NCI-H2227 treated with DMSO at 0.1 percent for 48 hours (cell line): ENCODE measurements at regions not wholly inside any gene's neighbourhood (a gene's known extent, or its start where the extent isn't known, plus 50 kb on each side); places are given as distances from the start of the nearest gene placed in this dataset.

ENCODE experiments used
- DNase-seq: peaks from one replicate; lab custom pipeline; 2025; lab: John Stamatoyannopoulos, UW

- no peak for DNase-seq
These were observed 270.2 kb downstream of the TMEM167A start for GRCh38 chr5:82807021-82807420.

DNA sequence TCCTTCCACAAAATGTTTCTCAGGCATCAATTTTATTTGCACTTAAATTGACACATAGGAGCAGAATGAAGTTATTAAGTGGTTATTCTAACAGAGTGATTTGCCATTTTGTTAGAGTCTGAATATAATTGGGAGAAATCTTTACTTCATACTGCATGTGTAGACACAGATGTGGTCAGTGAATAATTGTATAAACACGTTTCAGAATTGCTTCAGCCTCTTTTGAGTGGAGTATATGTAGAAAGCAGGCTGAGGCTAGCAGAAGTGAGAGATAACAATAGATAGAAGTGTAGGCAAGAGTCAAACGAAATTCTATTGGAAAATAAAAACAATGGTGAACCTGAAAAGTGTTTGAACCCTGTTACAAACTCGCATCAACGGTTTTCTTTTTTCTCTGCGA lies 270.7 kb downstream of the TMEM167A start:
- no peak for DNase-seq

- no peak for DNase-seq
These were observed 273.0 kb downstream of the TMEM167A start for GRCh38 chr5:82804155-82804690.

DNA sequence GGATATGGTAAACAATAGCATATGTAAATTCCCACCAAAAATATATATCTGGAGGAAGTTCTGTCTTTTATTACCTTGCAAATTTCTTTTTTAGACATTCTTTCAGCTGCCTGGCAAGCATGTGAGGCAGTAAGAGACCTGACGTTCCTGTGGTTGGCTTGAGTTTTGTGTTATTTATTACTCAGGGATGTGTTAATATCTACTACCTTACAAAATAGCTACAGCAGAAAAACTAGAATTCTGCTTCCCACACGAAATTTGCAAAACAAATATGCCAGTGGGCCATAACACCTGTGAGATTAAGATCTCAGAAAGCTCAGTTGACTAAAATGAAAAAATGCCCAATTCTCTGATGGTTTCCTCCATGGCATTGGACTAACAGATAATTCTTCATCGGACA lies 274.2 kb downstream of the TMEM167A start:
- DNase-seq = no peak

GRCh38 chr5:82800826-82801225 lies 276.4 kb downstream of the TMEM167A start:
- no peak for DNase-seq

GRCh38 chr5:82799361-82800077 lies 277.7 kb downstream of the TMEM167A start:
- no peak for DNase-seq

DNA sequence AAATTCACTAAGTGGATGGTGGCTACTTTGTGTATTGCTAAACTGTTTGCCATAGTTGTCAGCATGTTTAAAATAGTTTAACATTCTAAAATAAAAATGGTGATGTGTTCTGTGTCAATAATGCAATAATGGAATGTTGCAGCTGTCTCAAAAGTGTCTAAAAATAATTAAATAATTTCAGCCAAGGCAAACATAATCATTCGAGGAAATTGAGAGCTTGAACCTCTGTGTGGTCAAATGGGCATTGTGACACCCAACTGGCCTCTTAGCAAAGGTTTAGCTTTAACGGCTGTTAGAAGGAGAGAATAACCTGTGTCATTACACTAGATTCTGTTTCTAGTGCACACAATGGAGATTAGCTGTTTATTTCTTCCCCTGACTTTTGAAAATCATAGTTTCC lies 278.5 kb downstream of the TMEM167A start:
- DNase-seq = no peak

DNA sequence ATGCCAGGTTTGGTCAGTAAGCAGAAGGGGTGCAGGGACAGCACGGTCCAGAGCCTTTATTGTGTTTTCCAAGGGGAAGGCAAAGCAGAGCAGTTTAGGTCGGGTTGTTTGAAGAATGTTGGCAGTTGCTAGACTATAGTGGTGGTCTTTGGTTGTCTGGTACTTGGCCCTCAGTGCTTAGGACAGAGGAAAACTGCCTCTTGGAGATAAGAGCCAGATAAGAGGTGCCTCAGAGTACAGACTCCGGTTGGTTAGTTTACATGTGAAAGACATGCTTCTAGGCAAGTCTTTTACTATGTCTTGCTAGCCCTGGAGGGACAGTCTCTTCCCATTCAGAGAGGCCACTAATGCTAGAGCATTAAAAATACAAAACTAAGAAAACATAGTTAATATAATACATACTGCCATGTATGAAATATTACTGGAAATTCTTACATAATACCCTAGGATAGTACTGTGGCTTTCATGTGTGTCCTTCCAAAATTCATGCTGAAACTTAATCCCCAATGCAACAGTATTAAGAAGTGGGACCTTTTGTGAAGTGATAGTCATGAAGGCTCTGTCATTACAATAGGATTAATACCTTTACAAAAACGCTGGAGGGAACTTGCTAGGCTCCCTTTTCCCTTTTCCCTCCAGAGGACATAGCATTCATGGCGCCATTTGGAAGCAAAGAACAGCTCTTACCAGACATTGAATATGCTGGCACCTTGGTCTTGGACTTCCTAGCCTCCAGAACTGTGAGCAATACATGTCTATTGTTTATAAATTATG lies 280.4 kb downstream of the TMEM167A start:
- DNase-seq = no peak

- DNase-seq = no peak
These were observed 282.3 kb downstream of the TMEM167A start for GRCh38 chr5:82794876-82795275.

DNA sequence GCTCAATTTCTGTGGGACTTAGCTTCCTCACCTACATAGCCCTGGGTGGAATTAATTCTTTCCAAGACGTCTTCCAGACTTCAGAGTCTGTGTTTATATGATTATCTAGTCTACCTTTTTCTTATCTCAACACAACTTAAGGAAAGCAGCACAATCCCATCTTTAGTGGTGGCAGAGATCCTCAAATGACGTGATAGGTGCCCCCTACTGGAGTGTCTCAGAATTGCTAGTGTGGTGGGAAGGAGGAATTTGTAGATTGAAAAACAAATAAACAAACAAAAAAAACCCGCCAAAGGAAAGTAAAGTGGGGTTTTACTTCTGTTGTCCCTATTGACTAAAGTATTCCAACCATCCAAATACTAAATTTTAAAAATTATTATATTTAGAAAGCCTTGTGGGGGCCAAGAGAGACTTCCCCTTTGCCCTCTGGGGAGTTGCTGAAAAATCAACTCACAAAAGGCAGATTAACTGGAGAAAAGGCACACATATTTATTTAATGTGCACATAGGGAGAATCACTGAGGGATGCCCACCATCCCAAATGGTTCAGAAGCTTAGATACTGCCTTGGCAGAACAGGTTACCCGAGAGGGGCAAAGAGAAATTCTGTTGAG lies 283.3 kb downstream of the TMEM167A start:
- no peak for DNase-seq

GRCh38 chr5:82792096-82792495 lies 285.1 kb downstream of the TMEM167A start:
- DNase-seq = no peak

DNA sequence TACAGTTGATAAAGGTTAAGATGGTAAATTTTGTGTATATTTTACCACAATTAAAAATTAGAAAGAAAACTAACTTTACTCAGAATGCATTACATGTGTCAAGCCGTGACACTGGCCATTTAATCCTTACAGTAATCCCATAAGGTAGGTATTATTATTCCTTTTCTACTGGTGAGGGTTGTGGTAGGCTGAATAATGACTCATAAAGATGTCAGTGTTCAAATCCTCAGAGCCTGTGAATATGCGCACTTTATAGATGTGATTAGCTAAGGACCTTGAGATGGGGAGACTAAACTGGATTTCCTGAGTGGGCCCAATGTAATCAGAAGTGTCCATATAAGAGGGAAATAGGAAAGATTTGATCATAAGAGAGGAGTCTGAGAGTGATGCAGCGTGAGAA lies 288.1 kb downstream of the TMEM167A start:
- DNase-seq = no peak

DNA sequence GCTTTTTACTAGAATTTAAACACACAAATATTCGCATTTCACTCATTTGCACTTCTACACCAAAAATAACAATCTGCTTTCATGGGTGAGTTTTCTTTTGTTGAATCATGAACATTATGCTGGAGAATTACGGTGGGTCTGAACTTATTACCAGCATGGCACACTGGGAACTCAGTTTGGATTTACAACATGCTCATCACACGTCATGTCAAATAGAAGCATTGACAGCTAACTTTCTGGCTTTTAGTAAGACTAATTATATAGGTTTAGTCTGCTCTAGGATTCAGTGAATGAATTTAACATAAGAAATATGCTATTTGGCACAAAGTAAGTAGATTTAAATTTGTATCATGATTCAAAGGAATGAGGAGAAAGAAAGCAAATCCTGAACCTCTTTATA lies 290.4 kb downstream of the TMEM167A start:
- DNase-seq = no peak

- no peak for DNase-seq
These were observed 291.2 kb downstream of the TMEM167A start for GRCh38 chr5:82785882-82786509.

DNA sequence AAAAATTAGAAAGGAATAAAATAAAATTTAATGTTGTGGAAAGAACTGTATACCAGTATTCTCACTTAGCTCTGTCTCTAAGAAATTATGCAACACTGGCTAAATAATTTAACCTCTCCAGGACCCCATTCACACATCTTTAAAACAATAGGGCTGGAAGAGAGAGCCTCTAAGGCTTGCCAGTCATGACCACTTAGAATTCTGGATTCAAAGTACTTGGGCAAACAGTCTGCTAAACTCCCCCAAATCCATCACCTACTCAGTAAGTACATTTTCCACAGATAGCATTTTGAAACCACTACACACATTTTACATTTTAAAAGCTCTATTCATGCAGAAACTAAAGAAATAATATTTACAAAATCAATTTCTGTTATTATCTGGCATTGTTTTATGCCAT lies 291.7 kb downstream of the TMEM167A start:
- no peak for DNase-seq

- DNase-seq = no peak
These were observed 292.7 kb downstream of the TMEM167A start for GRCh38 chr5:82784521-82784920.

- DNase-seq = no peak
These were observed 300.1 kb downstream of the TMEM167A start for GRCh38 chr5:82777106-82777505.

DNA sequence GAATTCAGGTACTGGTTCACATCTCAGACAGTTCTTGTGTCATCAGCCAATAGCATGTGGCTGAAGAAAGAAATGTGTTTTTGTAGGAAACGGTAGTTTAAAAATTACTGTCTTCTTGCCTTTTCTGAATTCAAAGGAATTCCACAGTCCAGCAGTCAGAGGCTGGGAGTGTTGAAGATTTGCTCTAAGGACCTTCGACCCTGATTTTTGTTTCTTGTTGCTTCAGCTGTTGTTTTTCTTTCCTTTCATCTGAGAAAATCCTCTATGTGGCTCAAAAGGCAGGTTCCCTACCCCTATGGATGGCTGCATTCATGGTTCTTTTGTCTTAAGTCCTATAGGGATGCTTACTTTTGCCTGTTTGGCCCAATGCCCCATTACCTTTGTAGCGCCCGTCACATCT lies 304.9 kb downstream of the TMEM167A start:
- no peak for DNase-seq

GRCh38 chr5:82766206-82766605 lies 311.0 kb downstream of the TMEM167A start:
- no peak for DNase-seq

DNA sequence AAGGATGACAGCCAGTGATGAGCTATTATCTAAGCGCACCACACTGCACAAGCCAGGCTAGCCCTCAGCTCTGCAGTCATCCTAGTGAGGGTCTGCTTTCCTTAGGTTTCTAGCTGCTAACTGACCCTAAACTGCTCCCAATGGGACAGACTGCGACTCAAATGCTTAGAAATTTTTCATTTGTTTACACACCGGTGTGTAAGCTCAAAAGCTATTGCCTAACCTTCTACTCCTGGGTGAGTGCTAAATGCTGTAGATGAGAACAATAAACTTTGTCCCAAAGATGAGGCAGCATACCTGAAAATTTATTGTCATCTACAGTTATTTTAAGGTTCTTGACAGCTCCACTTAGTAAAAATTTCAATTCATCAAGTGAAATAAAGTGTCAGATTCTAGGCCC lies 311.4 kb downstream of the TMEM167A start:
- DNase-seq = no peak

DNA sequence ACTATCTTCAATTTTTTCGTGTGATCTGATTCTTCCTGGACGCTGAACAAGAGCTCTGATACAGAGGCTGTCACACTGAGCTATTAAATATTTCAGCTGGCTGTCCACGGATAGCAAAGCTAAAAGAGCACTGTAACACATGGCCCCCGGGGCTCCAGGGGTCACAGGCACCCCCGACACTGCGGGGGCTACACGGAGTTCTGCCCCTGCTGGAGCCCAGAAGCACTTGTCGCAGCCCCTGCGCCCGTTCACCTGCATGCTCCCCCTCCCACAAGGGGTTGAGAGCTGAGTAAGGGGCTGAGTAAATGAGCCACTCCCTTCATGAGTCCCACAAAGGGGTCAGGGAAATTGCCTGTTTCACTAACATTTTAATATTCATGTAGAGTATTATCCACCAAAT lies 316.3 kb downstream of the TMEM167A start:
- DNase-seq = no peak

DNA sequence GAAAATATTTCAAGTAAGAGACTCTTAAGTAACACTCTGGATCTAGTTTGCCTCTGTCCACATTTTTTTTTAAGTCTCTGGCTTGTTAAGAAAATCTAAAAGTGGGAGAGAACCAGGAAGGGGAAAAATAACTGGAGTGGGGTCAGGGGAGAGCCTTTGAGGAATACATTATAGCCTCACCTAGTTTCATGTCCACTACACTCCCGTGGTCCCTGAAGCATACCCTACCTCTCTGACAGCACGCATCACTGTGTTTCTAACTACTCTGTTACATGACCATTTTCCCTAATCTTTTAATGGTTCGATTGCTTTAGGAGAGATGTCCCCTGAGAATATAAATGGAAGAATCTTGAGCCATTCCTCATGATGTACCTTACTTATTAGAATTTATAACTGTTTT lies 318.3 kb downstream of the TMEM167A start:
- no peak for DNase-seq

GRCh38 chr5:82754759-82755158 lies 322.4 kb downstream of the TMEM167A start:
- no peak for DNase-seq
